Panc1 (cell line): ENCODE measurements at regions not wholly inside any gene's neighbourhood (a gene's known extent, or its start where the extent isn't known, plus 50 kb on each side); places are given as distances from the start of the nearest gene placed in this dataset.
A peak's percentile ranks its signal among the peaks of the same experiment; 100 is the strongest.

ENCODE experiments used
- ATAC-seq: fragments of 200-7000 bp; cut with Tn5 transposase; 2 replicates; pipeline ENCODE4 v1.9.1; 2020; ENCODE audit warnings: mild to moderate bottlenecking, moderate library complexity
- BruUV-seq: library from RNA; stranded (reverse); fragments of 400-500 nt; replicated peaks from 2 replicates; lab custom pipeline; 2021; lab: Mats Ljungman, UMichigan
- CTCF ChIA-PET: fragments of 300-600 bp; sonication (Branson Sonifier 250); formaldehyde crosslinking; loops from one replicate; lab custom pipeline; 2022; ENCODE audit warnings: antibody characterized with exemption; lab: Charles Lee
- POLR2A ChIA-PET: fragments of 300-600 bp; sonication (Branson Sonifier 250); formaldehyde crosslinking; loops from one replicate; lab custom pipeline; 2022; ENCODE audit warnings: antibody characterized with exemption; lab: Charles Lee
- DNase-seq: peaks from one replicate; pipeline ENCODE4 v3.0.0-alpha.2; 2010; ENCODE audit warnings: low read depth, low spot score
- H3K27ac ChIP-seq: 2 replicates; pipeline ENCODE4 v1.5.1; 2011; ENCODE audit warnings: mild to moderate bottlenecking, low read length, inconsistent platforms
- H3K27me3 ChIP-seq: fragments of 200-500 bp; sonication (Bioruptor generic); 2 replicates; pipeline ENCODE4 v1.6.0; 2014; ENCODE audit warnings: low read length, inconsistent platforms; ENCODE audit not compliant: control insufficient read depth, insufficient read depth
- H3K36me3 ChIP-seq: fragments of 200-500 bp; sonication (Bioruptor generic); 2 replicates; pipeline ENCODE4 v1.5.1; 2014; ENCODE audit warnings: inconsistent platforms, mild to moderate bottlenecking, low read length, moderate library complexity; ENCODE audit not compliant: control insufficient read depth, insufficient read depth
- H3K4me1 ChIP-seq: 2 replicates; pipeline ENCODE4 v1.5.1; 2011; ENCODE audit warnings: inconsistent platforms, mild to moderate bottlenecking, low read length, moderate library complexity; ENCODE audit not compliant: control insufficient read depth, insufficient read depth
- H3K4me3 ChIP-seq, 2 experiments: 2 replicates each; pipeline ENCODE4 v1.5.1; 2011 to 2012; ENCODE audit warnings: low read depth in 2 of 2, low read length in 2 of 2, mild to moderate bottlenecking in 2 of 2, inconsistent platforms in 1 of 2, moderate library complexity in 1 of 2
- H3K9me3 ChIP-seq: fragments of 200-500 bp; sonication (Bioruptor generic); 2 replicates; pipeline ENCODE4 v1.5.1; 2014; ENCODE audit warnings: low read depth, mild to moderate bottlenecking, inconsistent platforms, low read length, moderate library complexity; ENCODE audit not compliant: control insufficient read depth, insufficient read depth
- POLR2AphosphoS5 ChIP-seq: IDR thresholded peaks from 2 replicates; pipeline ENCODE4 v1.6.1; 2012; ENCODE audit warnings: mild to moderate bottlenecking, low read depth, low read length, moderate library complexity
- SIN3A ChIP-seq: IDR thresholded peaks from 2 replicates; pipeline ENCODE4 v1.6.1; 2012; ENCODE audit warnings: low read depth, mild to moderate bottlenecking, low read length, moderate library complexity, borderline replicate concordance; ENCODE audit not compliant: insufficient read depth
- TCF7L2 ChIP-seq: IDR thresholded peaks from 2 replicates; pipeline ENCODE4 v1.6.1; 2011; ENCODE audit warnings: mild to moderate bottlenecking, low read depth, low read length, inconsistent platforms
- in situ Hi-C: cut with HindIII; loops from 2 replicates; pipeline ENCODE4 v1.10.0; 2016; ENCODE audit warnings: low sequenced_read_pairs, low pct_unique_long_range_greater_than_20kb
- intact Hi-C: fragments of 100-400 bp; cut with micrococcal nuclease; formaldehyde crosslinking; loops from one replicate; pipeline ENCODE4 v1.10.0; 2022; ENCODE audit not compliant: unreplicated experiment
- TF ChIP-seq, protein P1 (sequence below), 2 experiments: IDR thresholded peaks; 2 replicates each; pipeline ENCODE4 v1.6.1; 2011 to 2012; ENCODE audit warnings: low read depth in 2 of 2, control low read depth in 1 of 2, low read length in 1 of 2, mild to moderate bottlenecking in 1 of 2, moderate library complexity in 1 of 2; ENCODE audit not compliant: insufficient read depth in 1 of 2
- TF ChIP-seq, protein P2 (sequence below): fragments of 450-650 bp; IDR thresholded peaks from 2 replicates; pipeline ENCODE4 v1.5.1; 2017; ENCODE audit warnings: mild to moderate bottlenecking

DNA sequence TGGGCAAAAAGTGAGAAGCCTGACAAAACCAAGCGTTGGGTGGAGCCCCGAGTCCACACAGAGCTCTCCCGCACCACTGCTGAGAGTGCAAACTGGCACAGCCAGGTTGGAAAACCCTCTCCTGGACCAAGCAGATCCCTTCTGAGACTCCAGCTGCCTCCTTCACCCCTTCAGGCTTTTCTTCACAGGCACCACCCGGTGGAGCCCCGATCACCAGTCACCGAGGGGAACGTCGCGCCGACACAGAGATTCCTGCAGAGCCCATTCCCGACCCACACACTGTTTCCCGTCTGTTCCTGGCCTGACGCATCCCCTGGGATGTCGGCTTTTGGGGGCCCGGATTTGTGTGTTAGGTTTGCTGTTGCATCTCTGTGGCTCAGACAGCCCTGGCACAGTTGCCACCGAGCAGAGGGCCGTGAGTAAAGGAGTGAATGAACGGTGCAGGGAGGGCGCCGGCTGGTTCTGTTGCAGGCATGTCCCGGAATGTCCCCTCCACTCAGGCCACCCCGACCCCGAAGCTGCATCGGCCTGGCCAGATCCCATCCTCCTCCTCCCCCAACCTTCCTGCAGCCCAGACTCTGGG is 51.0 kb upstream of the INPP5A start:
- H3K4me3 ChIP-seq: no peak overlapping the region
- DNase-seq: no peak
- H3K27me3 ChIP-seq: no peaks in the 10 kb centered on the region
- CTCF ChIA-PET: no interaction called here
- H3K9me3 ChIP-seq: no peaks in the 10 kb centered on the region
- H3K4me1 ChIP-seq: peaks cover 11% of the 10 kb centered on the region; the same call in 1 of the 2 replicates
- peak; percentile 50; the same call in 1 of the 2 replicates for ATAC-seq
- BruUV-seq: no TSS peak
- no peaks in the 10 kb centered on the region for H3K36me3 ChIP-seq
- no peak overlapping the region for H3K27ac ChIP-seq
- no peak for TF ChIP-seq TCF7L2
- TF ChIP-seq, protein P1, sequence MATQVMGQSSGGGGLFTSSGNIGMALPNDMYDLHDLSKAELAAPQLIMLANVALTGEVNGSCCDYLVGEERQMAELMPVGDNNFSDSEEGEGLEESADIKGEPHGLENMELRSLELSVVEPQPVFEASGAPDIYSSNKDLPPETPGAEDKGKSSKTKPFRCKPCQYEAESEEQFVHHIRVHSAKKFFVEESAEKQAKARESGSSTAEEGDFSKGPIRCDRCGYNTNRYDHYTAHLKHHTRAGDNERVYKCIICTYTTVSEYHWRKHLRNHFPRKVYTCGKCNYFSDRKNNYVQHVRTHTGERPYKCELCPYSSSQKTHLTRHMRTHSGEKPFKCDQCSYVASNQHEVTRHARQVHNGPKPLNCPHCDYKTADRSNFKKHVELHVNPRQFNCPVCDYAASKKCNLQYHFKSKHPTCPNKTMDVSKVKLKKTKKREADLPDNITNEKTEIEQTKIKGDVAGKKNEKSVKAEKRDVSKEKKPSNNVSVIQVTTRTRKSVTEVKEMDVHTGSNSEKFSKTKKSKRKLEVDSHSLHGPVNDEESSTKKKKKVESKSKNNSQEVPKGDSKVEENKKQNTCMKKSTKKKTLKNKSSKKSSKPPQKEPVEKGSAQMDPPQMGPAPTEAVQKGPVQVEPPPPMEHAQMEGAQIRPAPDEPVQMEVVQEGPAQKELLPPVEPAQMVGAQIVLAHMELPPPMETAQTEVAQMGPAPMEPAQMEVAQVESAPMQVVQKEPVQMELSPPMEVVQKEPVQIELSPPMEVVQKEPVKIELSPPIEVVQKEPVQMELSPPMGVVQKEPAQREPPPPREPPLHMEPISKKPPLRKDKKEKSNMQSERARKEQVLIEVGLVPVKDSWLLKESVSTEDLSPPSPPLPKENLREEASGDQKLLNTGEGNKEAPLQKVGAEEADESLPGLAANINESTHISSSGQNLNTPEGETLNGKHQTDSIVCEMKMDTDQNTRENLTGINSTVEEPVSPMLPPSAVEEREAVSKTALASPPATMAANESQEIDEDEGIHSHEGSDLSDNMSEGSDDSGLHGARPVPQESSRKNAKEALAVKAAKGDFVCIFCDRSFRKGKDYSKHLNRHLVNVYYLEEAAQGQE (IDR thresholded peaks at IDR 0.05; ENCODE audit: insufficient read depth in 1 of 2, low read depth in 2 of 2, low read length in 1 of 2): no peak
- TF ChIP-seq, protein P2, sequence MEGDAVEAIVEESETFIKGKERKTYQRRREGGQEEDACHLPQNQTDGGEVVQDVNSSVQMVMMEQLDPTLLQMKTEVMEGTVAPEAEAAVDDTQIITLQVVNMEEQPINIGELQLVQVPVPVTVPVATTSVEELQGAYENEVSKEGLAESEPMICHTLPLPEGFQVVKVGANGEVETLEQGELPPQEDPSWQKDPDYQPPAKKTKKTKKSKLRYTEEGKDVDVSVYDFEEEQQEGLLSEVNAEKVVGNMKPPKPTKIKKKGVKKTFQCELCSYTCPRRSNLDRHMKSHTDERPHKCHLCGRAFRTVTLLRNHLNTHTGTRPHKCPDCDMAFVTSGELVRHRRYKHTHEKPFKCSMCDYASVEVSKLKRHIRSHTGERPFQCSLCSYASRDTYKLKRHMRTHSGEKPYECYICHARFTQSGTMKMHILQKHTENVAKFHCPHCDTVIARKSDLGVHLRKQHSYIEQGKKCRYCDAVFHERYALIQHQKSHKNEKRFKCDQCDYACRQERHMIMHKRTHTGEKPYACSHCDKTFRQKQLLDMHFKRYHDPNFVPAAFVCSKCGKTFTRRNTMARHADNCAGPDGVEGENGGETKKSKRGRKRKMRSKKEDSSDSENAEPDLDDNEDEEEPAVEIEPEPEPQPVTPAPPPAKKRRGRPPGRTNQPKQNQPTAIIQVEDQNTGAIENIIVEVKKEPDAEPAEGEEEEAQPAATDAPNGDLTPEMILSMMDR: no peak
- TF ChIP-seq SIN3A: no peak
- no peak for TF ChIP-seq POLR2AphosphoS5
- POLR2A ChIA-PET: no interaction called here
- intact Hi-C loops (no loop called here), in situ Hi-C loops (no loop called here)

- in situ Hi-C loops: no loop called here
- POLR2A ChIA-PET: no interaction called here
- DNase-seq: no peak
- BruUV-seq: no TSS peak
- no peak for ATAC-seq
- Histone ChIP-seq H3K36me3 (no peaks in the 10 kb centered on the region), H3K4me3 (no peak overlapping the region), H3K27ac (no peak overlapping the region), H3K27me3 (no peaks in the 10 kb centered on the region), H3K4me1 (peaks cover 11% of the 10 kb centered on the region; the same call in 1 of the 2 replicates), H3K9me3 (no peaks in the 10 kb centered on the region)
- intact Hi-C loops: no loop called here
- TF ChIP-seq, protein P2: no peak
- TF ChIP-seq, protein P1 (IDR thresholded peaks at IDR 0.05; ENCODE audit: insufficient read depth in 1 of 2, low read depth in 2 of 2, low read length in 1 of 2): no peak
- TF ChIP-seq POLR2AphosphoS5: no peak
- CTCF ChIA-PET: interaction anchor here (0.6 kb wide), 1 partner anchor 27 kb away, joined by 4 read pairs; no protein-coding TSS in a partner anchor
Observed at GRCh38 chr10:132487241-132488135, 50.1 kb upstream of the INPP5A start.
